ENCODE measurements at regions not wholly inside any gene's neighbourhood (a gene's known extent, or its start where the extent isn't known, plus 50 kb on each side); places are given as distances from the start of the nearest gene placed in this dataset.

GRCh38 chr3:59153648-59154047 lies 103.8 kb upstream of the CFAP20DC start:
- TF ChIP-seq CTCF (IDR thresholded peaks at IDR 0.05; ENCODE audit: insufficient read depth, low read depth, low read length, missing control alignments), result no peak
- DNase-seq (ENCODE audit: low read depth), result no peak
- H3K4me3 ChIP-seq (ENCODE audit: low read depth, low read length), result no peak overlapping the region

GRCh38 chr3:59152943-59153342 lies 103.1 kb upstream of the CFAP20DC start:
- TF ChIP-seq CTCF (IDR thresholded peaks at IDR 0.05; ENCODE audit: insufficient read depth, low read depth, low read length, missing control alignments), result no peak
- H3K4me3 ChIP-seq (ENCODE audit: low read depth, low read length), result no peak overlapping the region
- no peak for DNase-seq (ENCODE audit: low read depth)

GRCh38 chr3:59150039-59150438 lies 100.2 kb upstream of the CFAP20DC start:
- H3K4me3 ChIP-seq (ENCODE audit: low read depth, low read length), result no peak overlapping the region
- no peak for DNase-seq (ENCODE audit: low read depth)
- TF ChIP-seq CTCF (IDR thresholded peaks at IDR 0.05; ENCODE audit: insufficient read depth, low read depth, low read length, missing control alignments), result no peak

- no peak for TF ChIP-seq CTCF (IDR thresholded peaks at IDR 0.05; ENCODE audit: insufficient read depth, low read depth, low read length, missing control alignments)
- no peak for DNase-seq (ENCODE audit: low read depth)
- H3K4me3 ChIP-seq (ENCODE audit: low read depth, low read length), result no peak overlapping the region
These were observed 99.3 kb upstream of the CFAP20DC start for GRCh38 chr3:59149166-59149565.

GRCh38 chr3:59143447-59143846 lies 93.6 kb upstream of the CFAP20DC start:
- H3K4me3 ChIP-seq (ENCODE audit: low read depth, low read length), result no peak overlapping the region
- TF ChIP-seq CTCF (IDR thresholded peaks at IDR 0.05; ENCODE audit: insufficient read depth, low read depth, low read length, missing control alignments), result no peak
- DNase-seq (ENCODE audit: low read depth), result no peak

- no peak for TF ChIP-seq CTCF (IDR thresholded peaks at IDR 0.05; ENCODE audit: insufficient read depth, low read depth, low read length, missing control alignments)
- no peak overlapping the region for H3K4me3 ChIP-seq (ENCODE audit: low read depth, low read length)
- DNase-seq (ENCODE audit: low read depth), result no peak
These were observed 92.7 kb upstream of the CFAP20DC start for GRCh38 chr3:59142556-59142955.

- H3K4me3 ChIP-seq (ENCODE audit: low read depth, low read length), result no peak overlapping the region
- no peak for DNase-seq (ENCODE audit: low read depth)
- TF ChIP-seq CTCF (IDR thresholded peaks at IDR 0.05; ENCODE audit: insufficient read depth, low read depth, low read length, missing control alignments), result no peak
These were observed 89.1 kb upstream of the CFAP20DC start for GRCh38 chr3:59138966-59139365.

Measured in GM12865 (cell line).